ENCODE measurements at regions not wholly inside any gene's neighbourhood (a gene's known extent, or its start where the extent isn't known, plus 50 kb on each side); places are given as distances from the start of the nearest gene placed in this dataset.

- ATAC-seq, result no peak
Measured at GRCh38 chr3:162134571-162134970, 638.0 kb downstream of the OTOL1 start.

- no peak for ATAC-seq
Measured at GRCh38 chr3:162136136-162136535, 639.5 kb downstream of the OTOL1 start.

GRCh38 chr3:162138509-162138908 is 641.9 kb downstream of the OTOL1 start:
- ATAC-seq, result no peak

- ATAC-seq, result no peak
Measured at GRCh38 chr3:162139841-162140240, 643.2 kb downstream of the OTOL1 start.

- ATAC-seq, result no peak
Measured at GRCh38 chr3:162141272-162141791, 644.7 kb downstream of the OTOL1 start.

- ATAC-seq, result no peak
Measured at GRCh38 chr3:162142511-162142910, 645.9 kb downstream of the OTOL1 start.

- no peak for ATAC-seq
Measured at GRCh38 chr3:162143180-162143579, 646.6 kb downstream of the OTOL1 start.

- ATAC-seq, result no peak
Measured at GRCh38 chr3:162147996-162148395, 651.4 kb downstream of the OTOL1 start.

- no peak for ATAC-seq
Measured at GRCh38 chr3:162150790-162151189, 654.2 kb downstream of the OTOL1 start.

- no peak for ATAC-seq
Measured at GRCh38 chr3:162152636-162153035, 656.0 kb downstream of the OTOL1 start.

GRCh38 chr3:162161595-162161994 is 665.0 kb downstream of the OTOL1 start:
- ATAC-seq, result no peak

GRCh38 chr3:162165346-162165745 is 668.7 kb downstream of the OTOL1 start:
- no peak for ATAC-seq

GRCh38 chr3:162166543-162166942 is 669.9 kb downstream of the OTOL1 start:
- ATAC-seq, result no peak

- no peak for ATAC-seq
Measured at GRCh38 chr3:162168715-162169114, 672.1 kb downstream of the OTOL1 start.

GRCh38 chr3:162170581-162170980 is 674.0 kb downstream of the OTOL1 start:
- ATAC-seq, result no peak

GRCh38 chr3:162171970-162172369 is 675.4 kb downstream of the OTOL1 start:
- ATAC-seq, result no peak

GRCh38 chr3:162175145-162175544 is 678.5 kb downstream of the OTOL1 start:
- no peak for ATAC-seq

GRCh38 chr3:162175878-162176277 is 679.3 kb downstream of the OTOL1 start:
- ATAC-seq, result no peak

- ATAC-seq, result no peak
Measured at GRCh38 chr3:162183440-162183839, 686.8 kb downstream of the OTOL1 start.

- no peak for ATAC-seq
Measured at GRCh38 chr3:162192340-162193029, 695.9 kb downstream of the OTOL1 start.

GRCh38 chr3:162193148-162194095 is 696.8 kb downstream of the OTOL1 start:
- ATAC-seq, result no peak

GRCh38 chr3:162195147-162195546 is 698.5 kb downstream of the OTOL1 start:
- ATAC-seq, result no peak

GRCh38 chr3:162196964-162197363 is 700.4 kb downstream of the OTOL1 start:
- no peak for ATAC-seq

GRCh38 chr3:162200836-162201235 is 704.2 kb downstream of the OTOL1 start:
- no peak for ATAC-seq

Data from activated CD4-positive, CD25-positive, alpha-beta regulatory T cell treated with anti-CD3 and anti-CD28 coated beads, Interleukin-2, amount 50 U/mL, for 24 hours (primary cell).